OCI-LY1 (cell line): ENCODE measurements at regions not wholly inside any gene's neighbourhood (a gene's known extent, or its start where the extent isn't known, plus 50 kb on each side); places are given as distances from the start of the nearest gene placed in this dataset.
A peak's percentile ranks its signal among the peaks of the same experiment; 100 is the strongest.
"Not testable (repeated sequence)": the region's sequence is repeated elsewhere in the genome, so short reads cannot be mapped to it uniquely, and the experiment has no call there.

Source experiments
- H2AFZ ChIP-seq: fragments of 200-600 bp; sonication (generic), shearing (Covaris generic); 2 replicates; pipeline ENCODE4 v1.6.0; 2014; ENCODE audit warnings: antibody characterized with exemption, mild to moderate bottlenecking, low read length
- H3F3A ChIP-seq: fragments of 200-600 bp; sonication (generic), shearing (Covaris generic); 2 replicates; pipeline ENCODE4 v1.6.0; 2014; ENCODE audit warnings: mild to moderate bottlenecking, antibody characterized with exemption, low read length, moderate library complexity; ENCODE audit not compliant: insufficient read depth
- H3K27ac ChIP-seq: fragments of 200-600 bp; sonication (generic); 2 replicates; pipeline ENCODE4 v1.5.1; 2014; ENCODE audit warnings: low read length, mixed run types, mild to moderate bottlenecking, low read depth; ENCODE audit not compliant: poor library complexity, severe bottlenecking
- H3K27me3 ChIP-seq: fragments of 200-600 bp; sonication (generic); 2 replicates; pipeline ENCODE4 v1.6.0; 2014; ENCODE audit warnings: antibody characterized with exemption, mild to moderate bottlenecking, low read length, moderate library complexity; ENCODE audit not compliant: insufficient read depth
- H3K36me3 ChIP-seq: fragments of 200-600 bp; sonication (generic); 2 replicates; pipeline ENCODE4 v1.6.1; 2014; ENCODE audit warnings: mild to moderate bottlenecking, antibody characterized with exemption, low read length, moderate library complexity, mixed read lengths; ENCODE audit not compliant: insufficient read depth
- H3K4me1 ChIP-seq: fragments of 200-600 bp; sonication (generic); 2 replicates; pipeline ENCODE4 v1.5.1; 2014; ENCODE audit warnings: mild to moderate bottlenecking, low read length, moderate library complexity; ENCODE audit not compliant: insufficient read depth, severe bottlenecking
- H3K4me2 ChIP-seq: fragments of 200-600 bp; sonication (generic), shearing (Covaris generic); 2 replicates; pipeline ENCODE4 v1.6.1; 2014; ENCODE audit warnings: low read length
- H3K4me3 ChIP-seq: fragments of 200-600 bp; sonication (generic); 2 replicates; pipeline ENCODE4 v1.5.1; 2014; ENCODE audit warnings: low read length, low read depth, mild to moderate bottlenecking, mixed read lengths; ENCODE audit not compliant: poor library complexity, severe bottlenecking
- H3K79me2 ChIP-seq: fragments of 200-600 bp; shearing (Covaris generic); 2 replicates; pipeline ENCODE4 v1.6.1; 2016; ENCODE audit warnings: mixed run types, low read length, mixed read lengths; ENCODE audit not compliant: insufficient read depth
- H3K9ac ChIP-seq: fragments of 200-600 bp; sonication (generic), shearing (Covaris generic); 2 replicates; pipeline ENCODE4 v1.6.1; 2014; ENCODE audit warnings: mild to moderate bottlenecking, low read length, mixed read lengths
- H3K9me2 ChIP-seq: fragments of 200-600 bp; sonication (generic), shearing (Covaris generic); 2 replicates; pipeline ENCODE4 v1.6.1; 2014; ENCODE audit warnings: low read depth, mild to moderate bottlenecking, low read length, mixed read lengths
- H3K9me3 ChIP-seq: fragments of 200-600 bp; shearing (Covaris generic); 2 replicates; pipeline ENCODE4 v1.6.1; 2014; ENCODE audit warnings: low read length, mixed read lengths
- H4K20me1 ChIP-seq: fragments of 200-600 bp; sonication (generic), shearing (Covaris generic); 2 replicates; pipeline ENCODE4 v1.6.0; 2016; ENCODE audit warnings: mild to moderate bottlenecking, low read length; ENCODE audit not compliant: insufficient read depth
- CTCF ChIP-seq: fragments of 200-600 bp; sonication (generic), shearing (Covaris generic); IDR thresholded peaks from 2 replicates; pipeline ENCODE4 v1.5.1; 2017; ENCODE audit warnings: mild to moderate bottlenecking, antibody characterized with exemption, low read length, moderate library complexity, mixed read lengths
- EZH2 ChIP-seq: fragments of 200-600 bp; sonication (generic), shearing (Covaris generic); IDR thresholded peaks from 2 replicates; pipeline ENCODE4 v1.8.0; 2017; ENCODE audit warnings: borderline replicate concordance, mixed run types, mild to moderate bottlenecking, antibody characterized with exemption, low read length, moderate library complexity, mixed read lengths

GRCh38 chr12:14214495-14214894 lies 151.0 kb upstream of the ATF7IP start:
- Histone ChIP-seq H2AFZ (no peak overlapping the region), H3K9me2 (no peaks in the 10 kb centered on the region), H3F3A (no peaks in the 10 kb centered on the region), H3K9ac (no peak overlapping the region), H3K9me3 (no peaks in the 10 kb centered on the region), H3K4me2 (no peak overlapping the region), H3K4me3 (no peak overlapping the region), H3K79me2 (no peaks in the 10 kb centered on the region), H4K20me1 (no peaks in the 10 kb centered on the region), H3K4me1 (peaks cover 16% of the 10 kb centered on the region), H3K27me3 (no peaks in the 10 kb centered on the region), H3K36me3 (no peaks in the 10 kb centered on the region), H3K27ac (no peak overlapping the region)
- TF ChIP-seq CTCF (no peak), EZH2 (no peak)

GRCh38 chr12:14215949-14216348 lies 149.5 kb upstream of the ATF7IP start:
- H3K9me2 ChIP-seq, H3K27me3 ChIP-seq, H3K4me3 ChIP-seq, H3K4me2 ChIP-seq, H3K27ac ChIP-seq, H3K9me3 ChIP-seq, H3K9ac ChIP-seq, H3F3A ChIP-seq, H4K20me1 ChIP-seq, H3K79me2 ChIP-seq, H3K36me3 ChIP-seq: not testable (repeated sequence)
- peak overlapping the region; percentile 98; the same call in 1 of the 2 replicates for H2AFZ ChIP-seq
- H3K4me1 ChIP-seq: peaks cover 16% of the 10 kb centered on the region

GRCh38 chr12:14216405-14217294 lies 148.8 kb upstream of the ATF7IP start:
- H3K27me3 ChIP-seq: no peaks in the 10 kb centered on the region
- peaks cover 16% of the 10 kb centered on the region for H3K4me1 ChIP-seq
- H3K9ac ChIP-seq: peak overlapping the region; percentile 46
- peak overlapping the region; percentile 98 for H2AFZ ChIP-seq
- no peaks in the 10 kb centered on the region for H3K9me2 ChIP-seq
- peak overlapping the region; percentile 70 for H3K4me2 ChIP-seq
- no peaks in the 10 kb centered on the region for H3K79me2 ChIP-seq
- no peak for TF ChIP-seq EZH2
- no peak for TF ChIP-seq CTCF
- H3K4me3 ChIP-seq: peak overlapping the region; percentile 50
- H3K9me3 ChIP-seq: no peaks in the 10 kb centered on the region
- no peaks in the 10 kb centered on the region for H4K20me1 ChIP-seq
- no peaks in the 10 kb centered on the region for H3K36me3 ChIP-seq
- no peaks in the 10 kb centered on the region for H3F3A ChIP-seq
- H3K27ac ChIP-seq: no peak overlapping the region

GRCh38 chr12:14219156-14219555 lies 146.3 kb upstream of the ATF7IP start:
- Histone ChIP-seq H3K9ac (no peak overlapping the region), H3K4me2 (no peak overlapping the region), H3K27ac (no peak overlapping the region), H2AFZ (no peak overlapping the region), H3K9me3 (no peaks in the 10 kb centered on the region), H3K9me2 (no peaks in the 10 kb centered on the region), H3K79me2 (no peaks in the 10 kb centered on the region), H3F3A (no peaks in the 10 kb centered on the region), H3K4me3 (no peak overlapping the region), H3K4me1 (peaks cover 16% of the 10 kb centered on the region), H3K27me3 (no peaks in the 10 kb centered on the region), H3K36me3 (no peaks in the 10 kb centered on the region), H4K20me1 (no peaks in the 10 kb centered on the region)
- TF ChIP-seq CTCF: no peak
- no peak for TF ChIP-seq EZH2

GRCh38 chr12:14219670-14220069 lies 145.8 kb upstream of the ATF7IP start:
- H3K79me2 ChIP-seq, H4K20me1 ChIP-seq, H3K9me2 ChIP-seq, H2AFZ ChIP-seq, H3K9me3 ChIP-seq, H3K9ac ChIP-seq, H3F3A ChIP-seq, H3K4me2 ChIP-seq, H3K27me3 ChIP-seq, H3K36me3 ChIP-seq, H3K4me3 ChIP-seq, H3K27ac ChIP-seq: not testable (repeated sequence)
- H3K4me1 ChIP-seq: peaks cover 16% of the 10 kb centered on the region
